Left ventricle myocardium inferior (tissue), 1 donor: ENCODE measurements at regions not wholly inside any gene's neighbourhood (a gene's known extent, or its start where the extent isn't known, plus 50 kb on each side); places are given as distances from the start of the nearest gene placed in this dataset.
"Not testable (repeated sequence)": the region's sequence is repeated elsewhere in the genome, so short reads cannot be mapped to it uniquely, and the experiment has no call there.

ENCODE experiments used
- DNase-seq: peaks from one replicate; pipeline ENCODE4 v3.0.0-alpha.2; 2020
- H3K27ac ChIP-seq: fragments of 200-600 bp; replicated peaks from 2 replicates; pipeline ENCODE4 v1.8.0; 2021
- H3K27me3 ChIP-seq: fragments of 200-600 bp; 2 replicates; pipeline ENCODE4 v1.8.0; 2021; ENCODE audit warnings: low read depth
- H3K36me3 ChIP-seq: fragments of 200-600 bp; 2 replicates; pipeline ENCODE4 v1.8.0; 2021
- H3K4me1 ChIP-seq: fragments of 200-600 bp; 2 replicates; pipeline ENCODE4 v1.8.0; 2021
- H3K4me3 ChIP-seq: fragments of 200-600 bp; 2 replicates; pipeline ENCODE4 v1.8.0; 2021; ENCODE audit warnings: mild to moderate bottlenecking, moderate library complexity
- H3K9me3 ChIP-seq: fragments of 200-600 bp; replicated peaks from 2 replicates; pipeline ENCODE4 v1.8.0; 2021
- CTCF ChIP-seq: fragments of 200-600 bp; IDR thresholded peaks from 2 replicates; pipeline ENCODE4 v1.8.0; 2021; ENCODE audit warnings: antibody characterized with exemption, mild to moderate bottlenecking, borderline replicate concordance
- intact Hi-C: fragments of 100-400 bp; cut with micrococcal nuclease; formaldehyde crosslinking; loops from one replicate; pipeline ENCODE4 v1.11.0; 2022
- donor health status: DM: no; HTN: yes; CAD: no; lungs with severe emphysema.

GRCh38 chr15:38768970-38769369, 204.4 kb upstream of the RASGRP1 start:
- Histone ChIP-seq H3K36me3 (no peaks in the 10 kb centered on the region), H3K4me1 (no peaks in the 10 kb centered on the region), H3K27me3 (no peaks in the 10 kb centered on the region), H3K27ac (no peak overlapping the region), H3K4me3 (no peak overlapping the region), H3K9me3 (peaks cover 3% of the 10 kb centered on the region)
- intact Hi-C loops, result no loop called here
- TF ChIP-seq CTCF, result peak; percentile 27
- no peak for DNase-seq

GRCh38 chr15:38769492-38769891, 204.9 kb upstream of the RASGRP1 start:
- intact Hi-C loops, result no loop called here
- TF ChIP-seq CTCF, result no peak
- Histone ChIP-seq H3K4me1 (no peaks in the 10 kb centered on the region), H3K36me3 (no peaks in the 10 kb centered on the region), H3K27ac (no peak overlapping the region), H3K4me3 (no peak overlapping the region), H3K27me3 (no peaks in the 10 kb centered on the region), H3K9me3 (peaks cover 3% of the 10 kb centered on the region)
- DNase-seq, result no peak

GRCh38 chr15:38774076-38774475, 209.5 kb upstream of the RASGRP1 start:
- H3K4me3 ChIP-seq, H3K4me1 ChIP-seq, H3K9me3 ChIP-seq, H3K27me3 ChIP-seq, H3K36me3 ChIP-seq, DNase-seq, intact Hi-C loops, H3K27ac ChIP-seq: not testable (repeated sequence)

GRCh38 chr15:38781196-38781595, 216.6 kb upstream of the RASGRP1 start:
- no peaks in the 10 kb centered on the region for H3K36me3 ChIP-seq
- H3K4me3 ChIP-seq, result no peak overlapping the region
- TF ChIP-seq CTCF, result no peak
- DNase-seq, result no peak
- no peaks in the 10 kb centered on the region for H3K9me3 ChIP-seq
- H3K27ac ChIP-seq, result no peak overlapping the region
- H3K27me3 ChIP-seq, result peaks cover 4% of the 10 kb centered on the region
- H3K4me1 ChIP-seq, result no peaks in the 10 kb centered on the region
- intact Hi-C loops, result no loop called here

GRCh38 chr15:38782156-38782555, 217.5 kb upstream of the RASGRP1 start:
- no peak overlapping the region for H3K27ac ChIP-seq
- TF ChIP-seq CTCF, result no peak
- peaks cover 4% of the 10 kb centered on the region for H3K27me3 ChIP-seq
- no peaks in the 10 kb centered on the region for H3K9me3 ChIP-seq
- no peaks in the 10 kb centered on the region for H3K4me1 ChIP-seq
- H3K4me3 ChIP-seq, result no peak overlapping the region
- H3K36me3 ChIP-seq, result no peaks in the 10 kb centered on the region
- intact Hi-C loops, result no loop called here
- no peak for DNase-seq

GRCh38 chr15:38788918-38789317, 224.3 kb upstream of the RASGRP1 start:
- no peak for TF ChIP-seq CTCF
- Histone ChIP-seq H3K4me1 (no peaks in the 10 kb centered on the region), H3K4me3 (no peak overlapping the region), H3K27me3 (no peaks in the 10 kb centered on the region), H3K36me3 (no peaks in the 10 kb centered on the region), H3K27ac (no peak overlapping the region), H3K9me3 (peaks cover 5% of the 10 kb centered on the region)
- intact Hi-C loops, result no loop called here
- DNase-seq, result no peak
